ENCODE measurements at regions not wholly inside any gene's neighbourhood (a gene's known extent, or its start where the extent isn't known, plus 50 kb on each side); places are given as distances from the start of the nearest gene placed in this dataset.

DNA sequence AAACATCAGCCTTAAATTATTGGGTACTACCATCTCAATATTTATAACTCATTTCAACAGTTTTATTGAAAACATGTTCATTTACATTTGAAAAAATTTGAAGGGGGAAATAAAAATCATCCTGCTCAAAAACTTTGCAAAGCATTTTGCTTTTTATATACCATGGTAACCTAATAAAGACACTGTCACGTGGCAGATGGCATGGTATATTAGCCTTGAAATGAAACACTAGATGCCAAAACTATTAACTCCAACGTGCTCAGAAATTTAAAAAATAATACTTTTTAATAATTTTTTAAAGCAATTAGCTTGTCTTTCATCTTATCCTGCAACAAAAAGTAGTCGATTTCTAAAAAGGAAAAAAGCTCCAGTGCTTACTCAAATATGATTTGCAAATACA, 88.6 kb upstream of the NFIB start:
- TF ChIP-seq EZH2 (IDR thresholded peaks at IDR 0.05; ENCODE audit: low read length, unreplicated experiment) (no peak), EZH2phosphoT487 (IDR thresholded peaks at IDR 0.05; ENCODE audit: borderline replicate concordance, low read length) (no peak)
- TF ChIP-seq, protein P1, sequence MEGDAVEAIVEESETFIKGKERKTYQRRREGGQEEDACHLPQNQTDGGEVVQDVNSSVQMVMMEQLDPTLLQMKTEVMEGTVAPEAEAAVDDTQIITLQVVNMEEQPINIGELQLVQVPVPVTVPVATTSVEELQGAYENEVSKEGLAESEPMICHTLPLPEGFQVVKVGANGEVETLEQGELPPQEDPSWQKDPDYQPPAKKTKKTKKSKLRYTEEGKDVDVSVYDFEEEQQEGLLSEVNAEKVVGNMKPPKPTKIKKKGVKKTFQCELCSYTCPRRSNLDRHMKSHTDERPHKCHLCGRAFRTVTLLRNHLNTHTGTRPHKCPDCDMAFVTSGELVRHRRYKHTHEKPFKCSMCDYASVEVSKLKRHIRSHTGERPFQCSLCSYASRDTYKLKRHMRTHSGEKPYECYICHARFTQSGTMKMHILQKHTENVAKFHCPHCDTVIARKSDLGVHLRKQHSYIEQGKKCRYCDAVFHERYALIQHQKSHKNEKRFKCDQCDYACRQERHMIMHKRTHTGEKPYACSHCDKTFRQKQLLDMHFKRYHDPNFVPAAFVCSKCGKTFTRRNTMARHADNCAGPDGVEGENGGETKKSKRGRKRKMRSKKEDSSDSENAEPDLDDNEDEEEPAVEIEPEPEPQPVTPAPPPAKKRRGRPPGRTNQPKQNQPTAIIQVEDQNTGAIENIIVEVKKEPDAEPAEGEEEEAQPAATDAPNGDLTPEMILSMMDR (conservative IDR thresholded peaks at IDR 0.05; ENCODE audit: low read depth, low read length), result no peak
- Histone ChIP-seq H4K20me1 (ENCODE audit: low read length) (no peaks in the 10 kb centered on the region), H3K4me3 (ENCODE audit: low read length) (no peak overlapping the region), H2AFZ (ENCODE audit: low read length) (no peak overlapping the region), H3K4me2 (ENCODE audit: low read length) (no peak overlapping the region), H3K36me3 (ENCODE audit: low read depth, low read length) (no peaks in the 10 kb centered on the region), H3K27ac (ENCODE audit: low read length) (no peak overlapping the region), H3K9ac (ENCODE audit: low read length) (no peak overlapping the region), H3K4me1 (ENCODE audit: insufficient read depth, low read length) (peaks cover 20% of the 10 kb centered on the region), H3K9me3 (ENCODE audit: low read length) (no peaks in the 10 kb centered on the region), H3K9me2 (replicated peaks; ENCODE audit: low read length) (no peaks in the 10 kb centered on the region), H3F3A (ENCODE audit: low read length, unreplicated experiment) (no peaks in the 10 kb centered on the region), H3K79me2 (ENCODE audit: low read length) (no peaks in the 10 kb centered on the region), H3K27me3 (ENCODE audit: low read length) (no peaks in the 10 kb centered on the region)
- DNase-seq, result no peak
- ChIA-PET POLR2A (ENCODE audit: unreplicated experiment) (no interaction called here), CTCF (no interaction called here)
- no TSS peak for BruUV-seq (replicated peaks)
- intact Hi-C loops (cut with micrococcal nuclease), result loop anchor here (5.0 kb wide), 1 partner anchor 50 kb away; no protein-coding TSS in a partner anchor
- no peak for ATAC-seq

DNA sequence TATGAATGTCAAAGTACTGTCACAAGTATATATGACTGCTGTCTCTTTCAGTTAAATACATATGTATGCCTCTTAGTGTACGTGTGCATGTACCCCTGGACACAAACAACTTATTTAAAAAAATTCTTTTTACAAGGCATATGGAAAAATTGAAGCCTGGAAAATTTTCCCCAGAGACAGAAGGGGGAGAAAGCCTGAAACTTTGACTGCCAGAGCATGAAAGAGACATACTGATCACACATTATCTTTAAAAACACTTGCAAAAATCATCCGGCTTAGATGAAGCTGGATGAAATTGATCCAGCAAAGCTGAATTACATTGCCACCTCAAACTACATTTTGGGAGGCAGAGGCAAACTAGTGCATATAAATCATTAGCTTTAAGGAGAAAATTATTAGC, 88.0 kb upstream of the NFIB start:
- no TSS peak for BruUV-seq (replicated peaks)
- Histone ChIP-seq H3K9ac (ENCODE audit: low read length) (no peak overlapping the region), H3K36me3 (ENCODE audit: low read depth, low read length) (no peaks in the 10 kb centered on the region), H3F3A (ENCODE audit: low read length, unreplicated experiment) (no peaks in the 10 kb centered on the region), H3K9me2 (replicated peaks; ENCODE audit: low read length) (no peaks in the 10 kb centered on the region), H3K27me3 (ENCODE audit: low read length) (no peaks in the 10 kb centered on the region), H4K20me1 (ENCODE audit: low read length) (no peaks in the 10 kb centered on the region), H3K9me3 (ENCODE audit: low read length) (no peaks in the 10 kb centered on the region), H2AFZ (ENCODE audit: low read length) (no peak overlapping the region), H3K4me1 (ENCODE audit: insufficient read depth, low read length) (peaks cover 20% of the 10 kb centered on the region), H3K27ac (ENCODE audit: low read length) (no peak overlapping the region), H3K4me2 (ENCODE audit: low read length) (no peak overlapping the region), H3K4me3 (ENCODE audit: low read length) (no peak overlapping the region), H3K79me2 (ENCODE audit: low read length) (no peaks in the 10 kb centered on the region)
- ATAC-seq, result no peak
- TF ChIP-seq, protein P1 (conservative IDR thresholded peaks at IDR 0.05; ENCODE audit: low read depth, low read length), result no peak
- TF ChIP-seq EZH2phosphoT487 (IDR thresholded peaks at IDR 0.05; ENCODE audit: borderline replicate concordance, low read length) (no peak), EZH2 (IDR thresholded peaks at IDR 0.05; ENCODE audit: low read length, unreplicated experiment) (no peak)
- DNase-seq, result no peak
- POLR2A ChIA-PET (ENCODE audit: unreplicated experiment), result no interaction called here
- CTCF ChIA-PET, result no interaction called here
- intact Hi-C loops (cut with micrococcal nuclease), result loop anchor here (2.0 to 5.0 kb wide), 3 partner anchors 50 to 975 kb away; no protein-coding TSS in a partner anchor

- CTCF ChIA-PET, result interaction anchor here (0.9 to 1.2 kb wide), 4 partner anchors 33 to 973 kb away, joined by 3 to 17 read pairs (median 6); no protein-coding TSS in a partner anchor
- ATAC-seq, result peak; percentile 91
- peak; percentile 78 for DNase-seq
- H3K9me3 ChIP-seq (ENCODE audit: low read length), result no peaks in the 10 kb centered on the region
- no peaks in the 10 kb centered on the region for H3F3A ChIP-seq (ENCODE audit: low read length, unreplicated experiment)
- no peaks in the 10 kb centered on the region for H3K27me3 ChIP-seq (ENCODE audit: low read length)
- H3K4me1 ChIP-seq (ENCODE audit: insufficient read depth, low read length), result peaks cover 20% of the 10 kb centered on the region
- intact Hi-C loops (cut with micrococcal nuclease), result loop anchor here (2.0 to 5.0 kb wide), 3 partner anchors 48 to 974 kb away; no protein-coding TSS in a partner anchor
- H3K4me3 ChIP-seq (ENCODE audit: low read length), result peak overlapping the region; percentile 58
- H3K9me2 ChIP-seq (replicated peaks; ENCODE audit: low read length), result no peaks in the 10 kb centered on the region
- POLR2A ChIA-PET (ENCODE audit: unreplicated experiment), result interaction anchor here (0.6 kb wide), 1 partner anchor 86 kb away, joined by 3 read pairs; no protein-coding TSS in a partner anchor
- H3K9ac ChIP-seq (ENCODE audit: low read length), result no peak overlapping the region
- H3K27ac ChIP-seq (ENCODE audit: low read length), result peak overlapping the region; percentile 23; the same call in 1 of the 2 replicates
- no peak for TF ChIP-seq EZH2 (IDR thresholded peaks at IDR 0.05; ENCODE audit: low read length, unreplicated experiment)
- TF ChIP-seq, protein P1 (conservative IDR thresholded peaks at IDR 0.05; ENCODE audit: low read depth, low read length), result peak; percentile 70
- peak overlapping the region; percentile 50; the same call in 1 of the 2 replicates for H2AFZ ChIP-seq (ENCODE audit: low read length)
- no peaks in the 10 kb centered on the region for H3K79me2 ChIP-seq (ENCODE audit: low read length)
- peak overlapping the region; percentile 76 for H3K4me2 ChIP-seq (ENCODE audit: low read length)
- H4K20me1 ChIP-seq (ENCODE audit: low read length), result no peaks in the 10 kb centered on the region
- BruUV-seq (replicated peaks), result no TSS peak
- no peaks in the 10 kb centered on the region for H3K36me3 ChIP-seq (ENCODE audit: low read depth, low read length)
Measured at GRCh38 chr9:14400658-14400995, 86.7 kb upstream of the NFIB start.

All from PC-3 (cell line).